ENCODE measurements at regions not wholly inside any gene's neighbourhood (a gene's known extent, or its start where the extent isn't known, plus 50 kb on each side); places are given as distances from the start of the nearest gene placed in this dataset.

GRCh38 chr15:31164573-31164912 is 63.0 kb upstream of the TRPM1 start:
- no peak for TF ChIP-seq CTCF (IDR thresholded peaks at IDR 0.05; ENCODE audit: poor library complexity, severe bottlenecking)
- no peak for TF ChIP-seq EZH2 (IDR thresholded peaks at IDR 0.05; ENCODE audit: borderline replicate concordance, insufficient read depth, low read length, poor library complexity, severe bottlenecking)
- no peak for TF ChIP-seq POLR2AphosphoS5 (IDR thresholded peaks at IDR 0.05)
- TF ChIP-seq SMC3 (conservative IDR thresholded peaks at IDR 0.05; ENCODE audit: poor library complexity), result no peak
- TF ChIP-seq RAD21 (conservative IDR thresholded peaks at IDR 0.05), result no peak
